NB4 (cell line): ENCODE measurements at regions not wholly inside any gene's neighbourhood (a gene's known extent, or its start where the extent isn't known, plus 50 kb on each side); places are given as distances from the start of the nearest gene placed in this dataset.
A peak's percentile ranks its signal among the peaks of the same experiment; 100 is the strongest.

ENCODE experiments used
- DNase-seq: peaks from one replicate; pipeline ENCODE4 v3.0.0; 2010; ENCODE audit warnings: low read depth
- H3K4me3 ChIP-seq: one replicate; pipeline ENCODE4 v1.5.1; 2011; ENCODE audit warnings: mild to moderate bottlenecking, low read depth, low read length, moderate library complexity
- CTCF ChIP-seq: IDR thresholded peaks from one replicate; pipeline ENCODE4 v1.5.1; 2012; ENCODE audit warnings: low read depth, low read length
- MAX ChIP-seq: IDR thresholded peaks from 2 replicates; pipeline ENCODE4 v1.6.1; 2011; ENCODE audit warnings: low read depth, low read length
- MYC ChIP-seq: IDR thresholded peaks from 2 replicates; pipeline ENCODE4 v1.6.1; 2011; ENCODE audit warnings: low read depth, low read length
- POLR2A ChIP-seq: IDR thresholded peaks from 2 replicates; pipeline ENCODE4 v1.6.1; 2011; ENCODE audit warnings: mild to moderate bottlenecking; ENCODE audit not compliant: insufficient read length; ENCODE audit errors: extremely low read depth

GRCh38 chr5:82649943-82650342 lies 371.8 kb upstream of the RPS23 start:
- no peak for DNase-seq
- TF ChIP-seq MAX, result no peak
- TF ChIP-seq MYC, result no peak
- no peak for TF ChIP-seq POLR2A
- no peak for TF ChIP-seq CTCF

GRCh38 chr5:82644766-82645165 lies 366.6 kb upstream of the RPS23 start:
- no peak for DNase-seq
- TF ChIP-seq CTCF (no peak), MYC (no peak), MAX (no peak), POLR2A (no peak)
- H3K4me3 ChIP-seq, result no peak overlapping the region

More at GRCh38 chr5:82649943-82650342, 371.8 kb upstream of the RPS23 start:
- H3K4me3 ChIP-seq, result no peak overlapping the region

- TF ChIP-seq MYC (no peak), POLR2A (no peak), MAX (no peak)
- no peak for DNase-seq
- H3K4me3 ChIP-seq, result no peak overlapping the region
Observed at GRCh38 chr5:82644229-82644628, 366.1 kb upstream of the RPS23 start.

- no peak overlapping the region for H3K4me3 ChIP-seq
- no peak for DNase-seq
- TF ChIP-seq MAX (no peak), MYC (no peak), CTCF (no peak), POLR2A (no peak)
Observed at GRCh38 chr5:82642313-82642712, 364.2 kb upstream of the RPS23 start.

- peak; percentile 69 for DNase-seq
- TF ChIP-seq MAX (no peak; the same call in 1 of the 2 replicates), MYC (0 out of 2 replicates have a peak, but pooled peaks have one; percentile 14), POLR2A (no peak), CTCF (peak; percentile 52)
- no peak overlapping the region for H3K4me3 ChIP-seq
Observed at GRCh38 chr5:82641331-82642003, 363.3 kb upstream of the RPS23 start.

GRCh38 chr5:82640916-82641315 lies 362.8 kb upstream of the RPS23 start:
- TF ChIP-seq MAX, result no peak
- no peak for TF ChIP-seq CTCF
- TF ChIP-seq MYC, result no peak
- no peak for TF ChIP-seq POLR2A
- H3K4me3 ChIP-seq, result no peak overlapping the region
- no peak for DNase-seq
